Pancreas (tissue), 10 donors: ENCODE measurements at regions not wholly inside any gene's neighbourhood (a gene's known extent, or its start where the extent isn't known, plus 50 kb on each side); places are given as distances from the start of the nearest gene placed in this dataset.
A peak's percentile ranks its signal among the peaks of the same experiment; 100 is the strongest.

Experiments
- ATAC-seq, 4 donors: fragments of 200-7000 bp; cut with Tn5 transposase; one replicate each; pipeline versions ENCODE4 v1.8.0 to v1.9.1; 2020; ENCODE audit warnings: mild to moderate bottlenecking in 4 of 4, moderate library complexity in 4 of 4
- DNase-seq, 6 donors: peaks; one replicate each; pipeline ENCODE4 v3.0.0-alpha.2; 2020
- FAIRE-seq: peaks from 2 replicates; lab custom pipeline; 2012; peaks lifted over from hg19 to GRCh38; lab: Jason Lieb, UNC
- H3K27ac ChIP-seq, 4 donors: fragments of 200-600 bp; sonication (generic); 1 replicate in 3 of 4; 2 replicates in 1 of 4; pipeline versions ENCODE4 v1.5.0 to v1.8.0; 2020
- H3K27me3 ChIP-seq, 4 donors: fragments of 200-600 bp; one replicate each; pipeline ENCODE4 v1.8.0; 2021
- H3K36me3 ChIP-seq, 3 donors: fragments of 200-600 bp; sonication (generic) in 1 of 3; one replicate each; pipeline versions ENCODE4 v1.5.0 to v1.8.0; 2020 to 2021
- H3K4me1 ChIP-seq, 3 donors: fragments of 200-600 bp; one replicate each; pipeline ENCODE4 v1.8.0; 2021
- H3K4me3 ChIP-seq, 4 donors: fragments of 200-600 bp; sonication (generic) in 2 of 4; one replicate each; pipeline versions ENCODE4 v1.5.0 to v1.8.0; 2020 to 2021
- H3K9me3 ChIP-seq, 4 donors: fragments of 200-600 bp; one replicate each; pipeline ENCODE4 v1.8.0; 2021
- CTCF ChIP-seq, 4 donors: fragments of 200-600 bp; sonication (generic) in 3 of 4; IDR thresholded peaks; one replicate each; pipeline versions ENCODE4 v1.5.0 to v1.8.0; 2021; ENCODE audit warnings: antibody characterized with exemption in 4 of 4
- WGBS, 2 donors: extraction: QIAGEN DNeasy Blood & Tissue Kit; methylation state at CpG; one replicate each; pipeline ENCODE4 v1.1.7; 2013; 5-methylcytosine and 5-hydroxymethylcytosine counted together
- intact Hi-C, 3 donors: fragments of 100-400 bp; cut with DNase I; formaldehyde crosslinking; loops; one replicate each; pipeline versions ENCODE4 v1.11.1 to v1.14.2; 2022
- donor health status: healthy with polysubstance abuse.
- donor health status: DM: no; HTN: no; CAD: no; lungs with moderate emphysema.
- donor health status: DM: no; HTN: no; CAD: no.
- donor health status: control.
- donor health status: control.
- donor health status: Bipolar disorder and iron deficiency.
- donor health status: DM: yes; HTN: yes; CAD: no.
- donor health status: DM: no; HTN: no; CAD: no.
- donor health status: DM: no; HTN: no; CAD: no.
- donor health status: DM: yes; HTN: yes; CAD: no.

- no peak for TF ChIP-seq CTCF (IDR thresholded peaks at IDR 0.05)
- DNase-seq (no peak), FAIRE-seq (no peak), ATAC-seq (no peak)
- no peaks in the 10 kb centered on the region for H3K27me3 ChIP-seq
- no peak overlapping the region for H3K27ac ChIP-seq
- 53 to 63% methylated on average over 2 of the region's 2 CpGs for WGBS, 2 donors
- H3K36me3 ChIP-seq, result no peaks in the 10 kb centered on the region
- no peaks in the 10 kb centered on the region for H3K4me1 ChIP-seq
- intact Hi-C loops, result no loop called here
- no peaks in the 10 kb centered on the region for H3K9me3 ChIP-seq
- no peak overlapping the region for H3K4me3 ChIP-seq
Observed at GRCh38 chr16:35398180-35398579, 1938.8 kb downstream of the TP53TG3F start.

GRCh38 chr16:35399133-35399532, 1939.7 kb downstream of the TP53TG3F start:
- no peak for TF ChIP-seq CTCF (IDR thresholded peaks at IDR 0.05)
- Histone ChIP-seq H3K4me3 (no peak overlapping the region), H3K36me3 (no peaks in the 10 kb centered on the region), H3K4me1 (no peaks in the 10 kb centered on the region), H3K27ac (no peak overlapping the region), H3K9me3 (no peaks in the 10 kb centered on the region), H3K27me3 (no peaks in the 10 kb centered on the region)
- DNase-seq (no peak), ATAC-seq (no peak), FAIRE-seq (no peak)
- WGBS, 2 donors, result 34 to 58% methylated on average over 2 of the region's 2 CpGs
- intact Hi-C loops, result no loop called here

- H3K27me3 ChIP-seq, result peaks cover 0 to 3% (median 0%) of the 10 kb centered on the region in 4 donors
- no peak overlapping the region for H3K27ac ChIP-seq
- DNase-seq (no peak), ATAC-seq (no peak), FAIRE-seq (no peak)
- no peak overlapping the region for H3K4me3 ChIP-seq
- no peaks in the 10 kb centered on the region for H3K9me3 ChIP-seq
- H3K4me1 ChIP-seq, result no peaks in the 10 kb centered on the region
- H3K36me3 ChIP-seq, result no peaks in the 10 kb centered on the region
- intact Hi-C loops, result no loop called here
- no peak for TF ChIP-seq CTCF (IDR thresholded peaks at IDR 0.05)
- 30 to 39% methylated on average over 2 of the region's 2 CpGs for WGBS, 2 donors
Observed at GRCh38 chr16:35404273-35404672, 1944.9 kb downstream of the TP53TG3F start.

GRCh38 chr16:35405526-35405925, 1946.1 kb downstream of the TP53TG3F start:
- no peak for ATAC-seq
- H3K27me3 ChIP-seq, result peaks cover 0 to 3% (median 0%) of the 10 kb centered on the region in 4 donors
- FAIRE-seq, result no peak
- H3K9me3 ChIP-seq, result no peaks in the 10 kb centered on the region
- H3K27ac ChIP-seq, result no peak overlapping the region
- no peaks in the 10 kb centered on the region for H3K4me1 ChIP-seq
- no peak for DNase-seq
- H3K36me3 ChIP-seq, result no peaks in the 10 kb centered on the region
- WGBS, 2 donors, result 21 to 23% methylated on average over 1 of the region's 1 CpG
- intact Hi-C loops, result no loop called here
- no peak for TF ChIP-seq CTCF (IDR thresholded peaks at IDR 0.05)
- H3K4me3 ChIP-seq, result no peak overlapping the region

GRCh38 chr16:35409503-35409902, 1950.1 kb downstream of the TP53TG3F start:
- FAIRE-seq, result peak; percentile 77
- DNase-seq, result no peak
- TF ChIP-seq CTCF (IDR thresholded peaks at IDR 0.05), result no peak
- H3K4me1 ChIP-seq, result no peaks in the 10 kb centered on the region
- ATAC-seq, result no peak
- peaks cover 0 to under 1% (median 0%) of the 10 kb centered on the region in 4 donors for H3K27me3 ChIP-seq
- intact Hi-C loops, result no loop called here
- H3K4me3 ChIP-seq, result no peak overlapping the region
- no peaks in the 10 kb centered on the region for H3K9me3 ChIP-seq
- H3K27ac ChIP-seq, result no peak overlapping the region
- H3K36me3 ChIP-seq, result no peaks in the 10 kb centered on the region
- WGBS, 2 donors, result 42 to 47% methylated on average over 1 of the region's 1 CpG
